B cell (primary cell): ENCODE measurements at regions not wholly inside any gene's neighbourhood (a gene's known extent, or its start where the extent isn't known, plus 50 kb on each side); places are given as distances from the start of the nearest gene placed in this dataset.

Source experiments
- ATAC-seq: fragments of 200-7000 bp; cut with Tn5 transposase; one replicate; pipeline ENCODE4 v1.10.0; 2021; ENCODE audit warnings: low read depth, mild to moderate bottlenecking, moderate number of reproducible peaks, moderate library complexity
- CTCF ChIA-PET: fragments of 350-600 bp; sonication (Branson Sonifier 250); formaldehyde crosslinking; loops from one replicate; lab custom pipeline; 2021; ENCODE audit warnings: antibody characterized with exemption, inconsistent platforms; lab: Charles Lee
- POLR2A ChIA-PET: fragments of 350-600 bp; sonication (Branson Sonifier 250); formaldehyde crosslinking; loops from one replicate; lab custom pipeline; 2021; ENCODE audit warnings: antibody characterized with exemption; lab: Charles Lee
- DNase-seq: peaks from one replicate; pipeline ENCODE4 v3.0.0; 2013
- H2AFZ ChIP-seq: 2 replicates; pipeline ENCODE4 v1.6.1; 2012; ENCODE audit warnings: mild to moderate bottlenecking, low read depth, low read length; ENCODE audit not compliant: insufficient read depth, poor library complexity, severe bottlenecking
- H3K27ac ChIP-seq, 2 donors: 1 replicate in 1 of 2; 2 replicates in 1 of 2; pipeline ENCODE4 v1.5.1; 2012 to 2013; ENCODE audit warnings: low read length in 2 of 2, mild to moderate bottlenecking in 2 of 2, moderate library complexity in 1 of 2
- H3K27me3 ChIP-seq, 4 experiments: fragments of 200-600 bp in 1 of 4; sonication (generic) in 1 of 4; replicated peaks in 1 of 4; 1 replicate in 2 of 4; 2 replicates in 2 of 4; pipeline versions ENCODE4 v1.6.1 to v1.7.0; 2013 to 2016; ENCODE audit warnings: low read length in 3 of 4, mild to moderate bottlenecking in 2 of 4, mixed read lengths in 1 of 4, moderate library complexity in 1 of 4; ENCODE audit not compliant: insufficient read depth in 4 of 4, control insufficient read depth in 3 of 4; ENCODE audit errors: control extremely low read depth in 1 of 4
- H3K36me3 ChIP-seq, 2 experiments: replicated peaks in 1 of 2; 1 replicate in 1 of 2; 2 replicates in 1 of 2; pipeline versions ENCODE4 v1.6.1 to v1.7.1; 2013; ENCODE audit warnings: low read length in 1 of 2; ENCODE audit not compliant: insufficient read depth in 2 of 2, control insufficient read depth in 1 of 2; ENCODE audit errors: control extremely low read depth in 1 of 2, extremely low read depth in 1 of 2
- H3K4me1 ChIP-seq, 2 donors: fragments of 200-600 bp in 1 of 2; sonication (generic) in 1 of 2; 1 replicate in 1 of 2; 2 replicates in 1 of 2; pipeline versions ENCODE4 v1.5.1 to v1.6.1; 2013 to 2017; ENCODE audit warnings: low read length in 2 of 2; ENCODE audit not compliant: control insufficient read depth in 2 of 2, insufficient read depth in 2 of 2
- H3K4me2 ChIP-seq: replicated peaks from 2 replicates; pipeline ENCODE3; 2012; ENCODE audit warnings: mild to moderate bottlenecking, low read depth, low read length; ENCODE audit not compliant: poor library complexity, severe bottlenecking
- H3K4me3 ChIP-seq, 5 experiments: fragments of 200-600 bp in 1 of 5; sonication (generic) in 1 of 5; 1 replicate in 3 of 5; 2 replicates in 2 of 5; pipeline versions ENCODE4 v1.5.1 to v1.7.0; 2011 to 2016; ENCODE audit warnings: low read length in 4 of 5, mild to moderate bottlenecking in 4 of 5, low read depth in 2 of 5, control low read depth in 1 of 5, moderate library complexity in 1 of 5; ENCODE audit not compliant: insufficient read depth in 1 of 5; ENCODE audit errors: control extremely low read depth in 1 of 5, extremely low read depth in 1 of 5
- H3K79me2 ChIP-seq: fragments of 200-600 bp; sonication (generic); one replicate; pipeline ENCODE4 v1.6.0; 2016; ENCODE audit warnings: low read length; ENCODE audit not compliant: control insufficient read depth, insufficient read depth
- H3K9ac ChIP-seq: fragments of 200-600 bp; sonication (generic); 2 replicates; pipeline ENCODE4 v1.6.1; 2017; ENCODE audit warnings: mild to moderate bottlenecking, low read length, moderate library complexity
- H3K9me3 ChIP-seq, 3 donors: one replicate each; pipeline versions ENCODE4 v1.6.1 to v1.7.1; 2013; ENCODE audit warnings: low read length in 2 of 3; ENCODE audit not compliant: control insufficient read depth in 2 of 3, insufficient read depth in 1 of 3; ENCODE audit errors: control extremely low read depth in 1 of 3
- H4K20me1 ChIP-seq: 2 replicates; pipeline ENCODE4 v1.6.0; 2012; ENCODE audit warnings: mild to moderate bottlenecking, low read length; ENCODE audit not compliant: insufficient read depth, control insufficient read depth, poor library complexity, severe bottlenecking
- H3K27ac Mint-ChIP-seq: one replicate; pipeline ENCODE4 v1.8.0; 2021; ENCODE audit warnings: mixed read lengths
- H3K27me3 Mint-ChIP-seq: one replicate; pipeline ENCODE4 v1.8.0; 2021; ENCODE audit warnings: mixed read lengths
- H3K4me1 Mint-ChIP-seq: one replicate; pipeline ENCODE4 v1.8.0; 2021; ENCODE audit warnings: mixed read lengths
- H3K4me3 Mint-ChIP-seq: one replicate; pipeline ENCODE4 v1.8.0; 2021; ENCODE audit warnings: mixed read lengths
- H3K9me3 Mint-ChIP-seq: one replicate; pipeline ENCODE4 v1.8.0; 2022; ENCODE audit warnings: mixed read lengths; ENCODE audit not compliant: insufficient read depth
- CTCF ChIP-seq: fragments of 200-600 bp; IDR thresholded peaks from one replicate; pipeline ENCODE4 v1.8.0; 2022; ENCODE audit warnings: antibody characterized with exemption, mild to moderate bottlenecking
- EZH2 ChIP-seq: IDR thresholded peaks from 2 replicates; pipeline ENCODE4 v1.6.1; 2012; ENCODE audit warnings: borderline replicate concordance, low read depth, mild to moderate bottlenecking, moderate library complexity, low read length; ENCODE audit not compliant: insufficient read depth, poor library complexity, severe bottlenecking
- WGBS: methylation state at CpG from one replicate; pipeline ENCODE4 v1.1.5; 2013; ENCODE audit warnings: missing lambda C conversion rate; ENCODE audit not compliant: insufficient coverage; 5-methylcytosine and 5-hydroxymethylcytosine counted together
- intact Hi-C: fragments of 100-400 bp; cut with micrococcal nuclease; formaldehyde crosslinking; loops from one replicate; pipeline ENCODE4 v1.10.0; 2022

GRCh38 chr1:195278644-195279043 lies 1329.6 kb downstream of the KCNT2 start:
- no peaks in the 10 kb centered on the region for H4K20me1 ChIP-seq
- Mint-ChIP-seq H3K9me3 (no peaks in the 10 kb centered on the region), H3K27ac (no peak overlapping the region), H3K27me3 (no peaks in the 10 kb centered on the region), H3K4me1 (no peaks in the 10 kb centered on the region), H3K4me3 (no peak overlapping the region)
- no peak overlapping the region for H3K4me2 ChIP-seq
- TF ChIP-seq EZH2 (no peak), CTCF (no peak)
- no peaks in the 10 kb centered on the region for H3K27me3 ChIP-seq
- H3K27ac ChIP-seq: no peak overlapping the region
- ATAC-seq (no peak), DNase-seq (no peak)
- H3K9ac ChIP-seq: no peak overlapping the region
- intact Hi-C loops: no loop called here
- H3K4me1 ChIP-seq: no peaks in the 10 kb centered on the region
- POLR2A ChIA-PET: no interaction called here
- no peaks in the 10 kb centered on the region for H3K36me3 ChIP-seq
- no peak overlapping the region for H2AFZ ChIP-seq
- CTCF ChIA-PET: no interaction called here
- H3K9me3 ChIP-seq: no peaks in the 10 kb centered on the region
- no peaks in the 10 kb centered on the region for H3K79me2 ChIP-seq
- H3K4me3 ChIP-seq: peak overlapping the region in 1 of 5 experiments; percentile 9
- WGBS: no CpG with 5 or more reads among the region's 1 CpG

- no peak overlapping the region for H2AFZ ChIP-seq
- intact Hi-C loops: no loop called here
- no peaks in the 10 kb centered on the region for H3K9me3 ChIP-seq
- WGBS: no CpG with 5 or more reads among the region's 2 CpGs
- H3K36me3 ChIP-seq: no peaks in the 10 kb centered on the region
- H4K20me1 ChIP-seq: no peaks in the 10 kb centered on the region
- no peak for TF ChIP-seq EZH2
- no peak for TF ChIP-seq CTCF
- H3K4me3 ChIP-seq: no peak overlapping the region
- H3K27me3 ChIP-seq: no peaks in the 10 kb centered on the region
- no peaks in the 10 kb centered on the region for H3K9me3 Mint-ChIP-seq
- POLR2A ChIA-PET: no interaction called here
- H3K27ac ChIP-seq: no peak overlapping the region
- no peak for DNase-seq
- no peaks in the 10 kb centered on the region for H3K79me2 ChIP-seq
- no peak overlapping the region for H3K27ac Mint-ChIP-seq
- no peaks in the 10 kb centered on the region for H3K27me3 Mint-ChIP-seq
- CTCF ChIA-PET: no interaction called here
- no peaks in the 10 kb centered on the region for H3K4me1 ChIP-seq
- no peaks in the 10 kb centered on the region for H3K4me1 Mint-ChIP-seq
- H3K4me3 Mint-ChIP-seq: no peak overlapping the region
- no peak for ATAC-seq
- no peak overlapping the region for H3K4me2 ChIP-seq
- H3K9ac ChIP-seq: no peak overlapping the region
Measured at GRCh38 chr1:195275710-195276109, 1332.5 kb downstream of the KCNT2 start.
